Peyer's patch (tissue), 4 donors: ENCODE measurements at regions not wholly inside any gene's neighbourhood (a gene's known extent, or its start where the extent isn't known, plus 50 kb on each side); places are given as distances from the start of the nearest gene placed in this dataset.

Experiments used
- POLR2A ChIP-seq, 2 donors: fragments of 450-650 bp; IDR thresholded peaks; one replicate each; pipeline ENCODE4 v1.5.1; 2017; ENCODE audit warnings: antibody characterized with exemption in 2 of 2, mild to moderate bottlenecking in 2 of 2, moderate library complexity in 2 of 2
- TF ChIP-seq, protein P1 (sequence below), 6 experiments: fragments of 450-650 bp in 4 of 6; fragments of 200-600 bp in 2 of 6; sonication (generic) in 1 of 6; IDR thresholded peaks; one replicate each; pipeline ENCODE4 v1.5.1; 2017 to 2019; ENCODE audit warnings: antibody characterized with exemption in 6 of 6, mild to moderate bottlenecking in 3 of 6, moderate library complexity in 1 of 6

DNA sequence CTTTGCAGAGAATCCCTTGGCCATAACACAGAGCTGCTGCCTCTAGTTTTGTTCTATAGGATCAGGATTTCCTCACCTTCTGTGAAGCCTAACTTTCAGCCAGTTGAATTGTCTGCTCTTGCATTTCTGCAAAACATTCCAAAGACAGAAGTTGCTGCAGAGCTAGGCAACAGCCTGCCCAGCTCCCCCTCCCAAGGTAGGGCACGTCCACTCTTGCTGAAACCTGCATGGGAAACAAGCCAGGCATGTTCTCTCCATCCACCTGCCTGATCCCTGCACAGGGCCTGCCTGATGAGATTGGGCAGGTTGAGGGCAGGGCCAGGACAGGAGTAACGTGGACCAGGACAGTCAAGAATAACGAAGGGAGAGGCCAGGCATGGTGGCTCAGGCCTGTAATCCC, 58.9 kb upstream of the NAA20 start:
- TF ChIP-seq, protein P1, sequence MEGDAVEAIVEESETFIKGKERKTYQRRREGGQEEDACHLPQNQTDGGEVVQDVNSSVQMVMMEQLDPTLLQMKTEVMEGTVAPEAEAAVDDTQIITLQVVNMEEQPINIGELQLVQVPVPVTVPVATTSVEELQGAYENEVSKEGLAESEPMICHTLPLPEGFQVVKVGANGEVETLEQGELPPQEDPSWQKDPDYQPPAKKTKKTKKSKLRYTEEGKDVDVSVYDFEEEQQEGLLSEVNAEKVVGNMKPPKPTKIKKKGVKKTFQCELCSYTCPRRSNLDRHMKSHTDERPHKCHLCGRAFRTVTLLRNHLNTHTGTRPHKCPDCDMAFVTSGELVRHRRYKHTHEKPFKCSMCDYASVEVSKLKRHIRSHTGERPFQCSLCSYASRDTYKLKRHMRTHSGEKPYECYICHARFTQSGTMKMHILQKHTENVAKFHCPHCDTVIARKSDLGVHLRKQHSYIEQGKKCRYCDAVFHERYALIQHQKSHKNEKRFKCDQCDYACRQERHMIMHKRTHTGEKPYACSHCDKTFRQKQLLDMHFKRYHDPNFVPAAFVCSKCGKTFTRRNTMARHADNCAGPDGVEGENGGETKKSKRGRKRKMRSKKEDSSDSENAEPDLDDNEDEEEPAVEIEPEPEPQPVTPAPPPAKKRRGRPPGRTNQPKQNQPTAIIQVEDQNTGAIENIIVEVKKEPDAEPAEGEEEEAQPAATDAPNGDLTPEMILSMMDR (IDR thresholded peaks at IDR 0.05), result no peak
- no peak for TF ChIP-seq POLR2A (IDR thresholded peaks at IDR 0.05)
